Spleen (tissue), 7 donors: ENCODE measurements at regions not wholly inside any gene's neighbourhood (a gene's known extent, or its start where the extent isn't known, plus 50 kb on each side); places are given as distances from the start of the nearest gene placed in this dataset.

Experiments
- POLR2A ChIP-seq, 3 donors: fragments of 450-650 bp; IDR thresholded peaks; one replicate each; pipeline ENCODE4 v1.5.1; 2017; ENCODE audit warnings: antibody characterized with exemption in 3 of 3, mild to moderate bottlenecking in 1 of 3
- POLR2AphosphoS5 ChIP-seq, 3 donors: sonication (generic); formaldehyde crosslinking; IDR thresholded peaks; one replicate each; pipeline ENCODE4 v1.5.1; 2017; ENCODE audit warnings: antibody characterized with exemption in 3 of 3
- TF ChIP-seq, protein P1 (sequence below), 11 experiments: fragments of 200-600 bp in 7 of 11; fragments of 450-650 bp in 4 of 11; sonication (generic) in 4 of 11; IDR thresholded peaks in 8 of 11; conservative IDR thresholded peaks in 3 of 11; 1 replicate in 7 of 11; 2 replicates in 4 of 11; pipeline versions ENCODE4 v1.4.0 to v1.8.0; 2016 to 2021; ENCODE audit warnings: antibody characterized with exemption in 11 of 11, inconsistent platforms in 4 of 11, mild to moderate bottlenecking in 1 of 11
- donor health status: DM: no; HTN: no; CAD: no; lungs with moderate emphysema.
- donor health status: DM: no; HTN: no; CAD: no.
- donor health status: DM: no; HTN: no; CAD: no.

DNA sequence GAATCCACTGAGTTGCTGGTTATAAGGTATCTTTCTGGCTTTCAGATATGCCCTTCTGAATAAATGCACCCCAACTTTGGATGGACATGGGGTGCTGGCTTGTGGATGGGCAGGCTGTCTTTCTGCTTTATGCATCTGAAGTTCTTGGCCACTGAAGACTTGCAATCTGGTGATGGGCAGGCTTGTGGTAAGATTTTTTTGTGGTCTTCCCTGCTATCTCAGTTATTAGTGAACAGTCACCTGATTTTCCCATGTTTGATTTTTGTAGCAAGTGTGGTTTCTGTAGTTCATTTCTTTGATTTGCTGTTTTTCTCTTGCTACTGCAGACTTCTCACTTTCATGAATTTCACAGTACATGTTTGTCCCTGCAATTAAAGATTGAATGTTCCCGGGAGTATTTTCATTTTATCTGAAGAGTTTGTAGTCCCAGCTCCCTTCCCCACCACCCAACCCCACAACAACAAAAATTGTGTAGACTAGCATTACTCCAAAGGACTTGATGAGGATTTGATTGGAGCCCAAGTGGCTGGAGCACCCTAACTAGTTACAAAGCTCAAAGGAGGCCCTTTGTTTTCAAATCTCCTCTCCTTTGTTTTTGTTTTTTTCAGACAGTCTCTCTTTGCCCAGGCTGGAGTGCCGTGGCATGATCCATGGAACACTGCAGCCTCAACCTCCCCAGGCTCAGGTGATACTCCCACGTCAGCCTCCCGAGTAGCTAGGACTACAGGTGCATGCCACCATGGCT lies 63.6 kb upstream of the MGAT5 start:
- TF ChIP-seq, protein P1, sequence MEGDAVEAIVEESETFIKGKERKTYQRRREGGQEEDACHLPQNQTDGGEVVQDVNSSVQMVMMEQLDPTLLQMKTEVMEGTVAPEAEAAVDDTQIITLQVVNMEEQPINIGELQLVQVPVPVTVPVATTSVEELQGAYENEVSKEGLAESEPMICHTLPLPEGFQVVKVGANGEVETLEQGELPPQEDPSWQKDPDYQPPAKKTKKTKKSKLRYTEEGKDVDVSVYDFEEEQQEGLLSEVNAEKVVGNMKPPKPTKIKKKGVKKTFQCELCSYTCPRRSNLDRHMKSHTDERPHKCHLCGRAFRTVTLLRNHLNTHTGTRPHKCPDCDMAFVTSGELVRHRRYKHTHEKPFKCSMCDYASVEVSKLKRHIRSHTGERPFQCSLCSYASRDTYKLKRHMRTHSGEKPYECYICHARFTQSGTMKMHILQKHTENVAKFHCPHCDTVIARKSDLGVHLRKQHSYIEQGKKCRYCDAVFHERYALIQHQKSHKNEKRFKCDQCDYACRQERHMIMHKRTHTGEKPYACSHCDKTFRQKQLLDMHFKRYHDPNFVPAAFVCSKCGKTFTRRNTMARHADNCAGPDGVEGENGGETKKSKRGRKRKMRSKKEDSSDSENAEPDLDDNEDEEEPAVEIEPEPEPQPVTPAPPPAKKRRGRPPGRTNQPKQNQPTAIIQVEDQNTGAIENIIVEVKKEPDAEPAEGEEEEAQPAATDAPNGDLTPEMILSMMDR (IDR thresholded peaks at IDR 0.05 in 8 of 11, conservative IDR thresholded peaks at IDR 0.05 in 3 of 11), result no peak
- TF ChIP-seq POLR2AphosphoS5 (IDR thresholded peaks at IDR 0.05) (no peak), POLR2A (IDR thresholded peaks at IDR 0.05) (no peak)
